Superior temporal gyrus (tissue), 1 donor: ENCODE measurements at regions not wholly inside any gene's neighbourhood (a gene's known extent, or its start where the extent isn't known, plus 50 kb on each side); places are given as distances from the start of the nearest gene placed in this dataset.
A peak's percentile ranks its signal among the peaks of the same experiment; 100 is the strongest.
"Not testable (repeated sequence)": the region's sequence is repeated elsewhere in the genome, so short reads cannot be mapped to it uniquely, and the experiment has no call there.

ENCODE experiments used
- DNase-seq: peaks from one replicate; pipeline ENCODE4 v3.0.0-alpha.2; 2016; ENCODE audit errors: extremely low spot score

DNA sequence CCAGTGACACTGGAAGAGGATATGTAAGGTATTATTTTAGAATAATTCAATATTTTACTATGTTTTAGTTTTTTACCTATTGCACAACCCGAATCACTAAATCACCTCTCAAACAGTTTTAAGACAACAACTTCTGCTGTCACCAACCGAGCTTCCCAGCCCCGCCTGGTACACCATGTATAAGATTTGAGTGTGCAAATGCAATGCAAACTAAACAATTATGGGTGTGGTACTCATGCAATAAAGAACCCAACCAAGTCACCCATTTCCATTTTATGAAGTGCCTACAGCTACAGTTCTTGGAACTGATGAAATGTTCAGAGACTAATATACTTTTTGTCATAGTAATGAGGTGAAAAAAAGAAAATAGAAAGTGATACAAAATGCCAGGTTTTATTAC, 256.2 kb downstream of the TAFA4 start:
- no peak for DNase-seq

DNA sequence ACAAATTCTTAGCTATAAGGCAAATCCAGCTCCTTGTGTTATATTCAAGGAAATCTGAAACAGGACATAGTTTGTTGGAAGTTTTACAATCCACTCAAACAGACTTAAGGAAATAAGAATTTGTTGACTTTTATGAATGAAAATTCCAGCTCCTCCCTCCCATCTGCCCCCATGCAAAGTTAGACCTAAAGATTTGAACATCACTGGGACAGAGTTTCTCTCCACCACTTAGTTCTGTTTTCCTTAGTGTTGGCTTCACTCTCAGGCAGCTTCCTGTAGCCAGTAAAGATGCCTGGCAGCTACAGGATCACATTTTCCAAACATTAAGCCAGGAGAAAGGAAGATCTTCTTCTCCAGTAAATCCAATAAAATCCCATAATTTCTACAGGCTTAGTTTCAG, 265.0 kb downstream of the TAFA4 start:
- DNase-seq, result no peak

DNA sequence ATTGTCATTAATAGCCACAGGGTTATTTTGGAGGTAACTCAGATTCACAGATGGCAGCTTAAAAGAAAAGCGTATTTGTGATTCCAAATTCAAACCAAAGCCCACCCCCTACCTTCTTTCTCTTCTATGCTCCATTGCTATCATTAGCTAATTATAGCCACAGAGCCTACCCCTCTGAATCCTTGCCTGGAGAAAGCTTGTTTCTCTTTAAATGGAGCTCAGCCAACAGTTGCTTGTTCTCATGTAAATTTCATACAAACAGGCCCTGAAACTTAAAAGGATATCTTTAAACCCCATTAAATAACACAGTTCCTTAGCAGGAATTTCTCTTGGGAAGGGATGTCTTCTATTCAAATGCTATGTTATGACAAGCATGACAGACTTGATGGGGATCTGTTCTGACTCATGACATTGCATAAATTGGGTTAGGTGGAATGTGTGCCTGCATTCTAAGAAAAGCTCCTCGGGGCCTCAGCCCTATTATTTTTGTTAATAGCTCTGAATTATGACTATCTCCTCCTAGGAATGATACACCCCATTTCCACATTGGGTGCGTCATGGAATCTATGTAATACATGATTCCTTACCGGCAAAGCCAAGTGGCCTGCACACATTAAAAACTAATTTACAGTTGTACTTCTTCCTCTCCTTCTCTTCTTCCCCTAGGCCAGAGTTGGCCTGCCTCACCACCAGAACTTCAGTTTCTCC, 265.8 kb downstream of the TAFA4 start:
- no peak for DNase-seq

DNA sequence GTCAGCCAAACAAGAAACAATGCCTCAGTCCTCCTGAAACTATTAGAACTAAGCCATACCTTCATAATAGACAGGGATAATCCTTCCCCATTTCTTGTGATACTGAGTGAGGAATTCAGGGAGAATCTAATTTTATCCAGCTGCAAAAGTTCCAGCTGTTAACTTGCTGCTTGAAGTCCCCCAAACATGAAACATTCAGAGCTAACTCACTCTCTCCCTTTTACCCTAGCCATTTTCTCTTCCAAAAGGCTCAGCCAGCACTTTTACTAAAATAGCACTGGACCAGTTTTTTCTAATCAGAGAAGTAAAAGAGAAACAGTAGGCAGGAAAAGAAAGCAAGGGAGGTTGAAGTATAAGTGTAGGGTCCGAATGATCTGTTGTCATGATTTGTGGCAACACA, 268.1 kb downstream of the TAFA4 start:
- DNase-seq, result peak; percentile 18

DNA sequence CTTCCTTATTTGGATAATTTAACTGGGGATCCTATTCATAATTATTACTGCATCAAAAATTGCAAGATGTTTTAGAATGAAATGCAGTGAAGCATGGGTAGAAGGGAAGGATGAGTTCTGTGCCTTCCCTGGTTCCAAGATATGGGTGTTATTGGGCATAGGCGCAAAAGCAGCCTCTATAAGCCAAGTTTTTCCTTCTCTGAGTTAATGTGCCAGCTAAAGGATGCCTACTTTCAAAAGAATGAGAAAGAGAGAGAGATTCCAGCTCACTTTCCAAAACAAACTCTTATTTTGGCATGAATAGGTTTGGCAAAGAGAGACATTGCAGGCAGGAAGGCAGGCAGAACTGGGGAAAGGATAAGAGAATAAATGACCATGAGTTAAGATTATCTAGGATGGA, 270.2 kb downstream of the TAFA4 start:
- DNase-seq, result peak; percentile 18

DNA sequence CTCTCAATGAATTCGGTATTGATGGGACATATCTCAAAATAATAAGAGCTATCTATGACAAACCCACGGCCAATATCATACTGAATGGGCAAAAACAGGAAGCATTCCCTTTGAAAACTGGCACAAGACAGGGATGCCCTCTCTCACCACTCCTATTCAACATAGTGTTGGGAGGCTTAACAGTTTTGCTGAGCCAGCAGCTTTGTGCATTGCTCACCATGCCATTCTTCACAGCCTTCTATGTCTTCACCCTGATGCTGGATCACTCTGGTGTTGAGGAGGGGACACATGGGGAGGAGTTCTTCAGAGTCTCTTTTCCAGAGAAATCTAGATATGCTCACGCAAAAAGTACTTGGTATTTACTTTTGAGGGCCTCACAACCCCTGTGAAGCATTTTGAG, 281.7 kb downstream of the TAFA4 start:
- DNase-seq, result not testable (repeated sequence)

DNA sequence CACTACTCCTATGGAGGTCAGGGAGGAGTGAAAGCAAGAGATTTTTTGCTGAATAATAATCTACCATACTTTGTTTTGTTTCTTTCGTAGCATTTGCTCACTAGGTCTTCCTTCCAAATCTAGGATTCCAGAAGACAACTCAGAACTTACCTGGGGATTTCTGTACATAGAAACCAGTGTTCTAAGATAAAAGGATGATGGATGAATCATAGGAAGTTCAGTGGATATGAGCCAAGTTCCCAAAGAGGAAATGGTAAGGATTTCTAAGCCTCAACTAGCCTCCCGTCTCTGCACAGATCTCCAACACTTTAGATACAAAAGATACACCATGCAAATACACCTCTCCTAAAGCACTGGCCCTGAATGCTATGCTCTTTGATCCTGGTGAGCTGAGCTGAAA, 283.9 kb downstream of the TAFA4 start:
- no peak for DNase-seq

DNA sequence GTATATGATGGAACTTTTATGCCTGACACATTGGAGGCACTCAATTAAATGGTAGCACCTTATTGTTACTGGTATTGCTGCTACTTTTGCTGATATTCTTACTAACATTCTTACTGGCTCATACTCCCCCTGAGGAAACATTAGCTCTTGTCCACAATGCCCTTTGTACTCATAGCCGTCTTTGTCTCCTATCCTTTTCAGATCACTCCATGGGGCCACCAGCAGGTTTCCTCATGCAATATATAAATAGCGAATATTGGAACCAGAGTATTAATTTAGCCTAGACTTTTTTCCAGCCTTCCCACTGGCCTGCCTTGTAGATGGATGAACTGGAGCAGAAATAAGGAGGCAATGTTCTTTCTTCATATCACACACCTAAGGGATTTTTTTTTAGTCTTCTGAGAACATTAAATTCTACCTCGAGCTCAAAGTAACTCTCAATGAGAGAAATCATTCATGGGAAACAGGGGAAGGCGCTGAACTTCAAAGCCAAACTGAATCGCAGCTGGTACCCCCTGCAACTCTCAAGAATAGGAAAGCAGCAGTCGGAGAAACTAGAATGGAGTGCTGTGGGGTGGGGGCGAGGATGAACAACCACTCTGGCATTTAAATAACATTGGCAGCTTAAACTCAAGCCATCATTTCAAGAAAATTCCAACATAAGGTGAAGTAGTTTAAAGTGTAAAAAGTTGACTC, 300.3 kb downstream of the TAFA4 start:
- no peak for DNase-seq

DNA sequence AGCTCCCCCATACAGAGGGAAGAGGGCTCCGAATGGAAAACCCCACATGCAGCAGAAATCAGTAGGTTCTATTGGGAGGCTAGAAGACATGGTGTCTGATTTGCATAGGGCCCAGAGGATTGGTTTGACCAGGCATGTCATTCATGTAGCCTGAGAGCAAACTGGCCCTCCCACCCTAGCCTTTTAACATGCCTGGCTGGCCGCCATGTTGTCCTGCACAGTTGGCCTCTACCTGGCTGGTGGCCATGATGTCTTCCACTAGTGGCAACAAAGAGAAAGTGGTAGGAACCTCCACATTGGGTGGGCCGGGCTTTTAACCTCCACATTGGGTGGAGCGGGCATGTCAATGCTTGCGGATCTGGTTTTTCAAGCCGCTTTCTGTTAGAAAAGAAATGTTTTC, 312.1 kb downstream of the TAFA4 start:
- DNase-seq, result no peak

DNA sequence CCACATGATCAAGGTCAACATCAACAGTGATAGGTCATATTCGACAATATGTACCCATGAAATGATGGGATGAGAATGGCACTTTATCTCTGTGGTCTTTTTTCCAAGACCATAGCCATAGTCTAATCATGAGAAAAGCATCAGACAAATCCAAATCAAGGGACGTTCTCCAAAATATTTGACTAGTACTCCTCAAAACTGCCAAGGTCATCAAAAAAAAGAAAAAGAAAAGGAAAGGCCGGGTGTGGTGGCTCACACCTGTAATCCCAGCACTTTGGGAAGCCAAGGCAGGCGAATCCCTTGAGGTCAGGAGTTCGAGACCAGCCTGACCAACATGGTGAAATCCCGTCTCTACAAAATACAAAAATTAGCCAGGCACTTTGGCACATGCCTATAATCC, 318.3 kb downstream of the TAFA4 start:
- DNase-seq, result no peak

DNA sequence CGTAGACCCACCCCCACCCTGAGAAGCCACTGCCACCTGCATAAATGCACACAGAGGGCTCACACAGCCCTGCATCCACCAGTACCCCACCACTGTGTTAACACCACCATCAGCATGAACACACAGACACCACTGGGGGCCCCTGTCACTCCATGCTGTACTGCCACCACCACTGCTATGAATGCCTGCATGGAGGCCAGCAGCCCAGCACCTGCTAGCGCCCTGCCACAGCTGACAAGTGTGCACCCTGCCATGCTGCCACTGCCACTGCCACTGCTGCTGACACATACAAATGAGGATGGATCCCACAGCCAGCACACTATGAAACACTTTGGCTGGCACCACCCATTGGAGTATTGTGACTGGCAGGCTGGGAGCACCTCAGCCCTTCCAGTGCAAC, 361.0 kb downstream of the TAFA4 start:
- DNase-seq, result no peak

DNA sequence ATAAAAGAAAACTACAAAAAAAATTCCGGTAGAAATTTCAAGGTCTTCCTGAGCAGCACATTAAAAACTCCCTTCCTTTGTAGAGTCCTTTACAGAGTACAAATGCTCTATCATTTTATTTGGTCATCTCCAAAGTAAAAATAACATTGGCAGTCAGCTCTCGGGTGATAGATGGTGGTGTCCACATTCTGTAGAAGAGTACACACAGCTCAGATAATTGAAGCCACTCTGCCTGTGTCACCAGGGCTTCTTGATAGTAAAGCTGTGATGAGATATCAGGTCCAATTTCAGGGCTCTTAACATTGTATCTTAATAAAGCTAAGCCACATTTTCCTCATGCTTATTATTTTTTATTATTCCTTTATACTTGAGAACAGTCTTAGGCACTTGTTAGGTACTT, 371.6 kb downstream of the TAFA4 start:
- no peak for DNase-seq

DNA sequence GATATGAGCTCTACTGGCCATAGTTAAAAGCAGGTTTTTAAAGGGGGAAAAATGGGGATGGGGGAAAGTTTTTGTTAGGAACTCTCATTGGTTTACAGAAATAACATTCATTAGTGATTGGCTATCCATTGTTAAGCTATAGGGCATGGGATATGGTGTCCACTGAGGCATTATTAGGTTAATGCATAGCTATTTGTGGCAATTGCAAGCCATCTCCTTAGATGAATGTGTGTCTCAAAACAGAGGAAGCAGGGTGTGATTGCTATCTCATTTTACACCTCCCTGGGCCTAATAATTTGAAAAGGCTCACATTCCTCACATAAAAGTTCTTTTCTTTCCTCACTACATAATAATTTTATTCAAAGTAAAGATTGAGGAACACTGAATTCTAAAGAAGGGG, 396.6 kb downstream of the TAFA4 start:
- no peak for DNase-seq

DNA sequence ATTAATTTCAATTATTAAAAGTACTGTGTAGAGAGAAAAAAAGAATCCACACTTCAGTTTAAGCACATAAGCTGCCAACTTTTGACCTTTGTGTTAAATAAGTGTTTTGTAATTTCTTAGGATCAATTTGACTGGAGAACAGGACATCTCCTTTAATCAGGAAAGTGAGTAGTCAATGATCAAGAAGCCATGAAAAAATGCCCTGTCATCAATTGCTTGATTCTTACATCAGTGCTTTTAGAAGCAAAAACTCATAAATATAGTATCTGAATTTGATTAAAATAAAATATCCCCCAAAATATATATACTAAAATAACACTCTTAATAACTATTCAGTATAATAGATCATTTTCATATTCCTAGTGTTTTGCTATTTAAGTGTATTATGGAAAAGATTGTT, 409.0 kb downstream of the TAFA4 start:
- no peak for DNase-seq

DNA sequence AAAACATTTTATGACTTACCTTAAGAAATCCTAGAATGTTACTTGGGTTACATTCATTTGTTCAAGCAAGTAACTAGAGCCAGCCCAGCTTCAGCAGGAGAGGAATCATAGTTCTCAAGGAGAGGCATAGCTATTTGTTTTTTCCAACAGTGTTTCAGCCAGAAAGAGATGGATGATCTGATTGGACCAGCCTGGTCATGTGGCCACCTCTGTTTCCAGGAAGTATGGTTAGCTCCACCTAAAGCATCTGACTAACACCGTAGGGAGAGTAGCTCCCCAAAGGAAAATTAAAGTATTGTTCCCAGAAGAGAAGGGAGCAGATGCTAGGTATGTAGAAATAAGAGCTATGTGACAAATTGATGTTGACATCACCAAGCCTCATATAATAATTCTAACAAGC, 417.1 kb downstream of the TAFA4 start:
- no peak for DNase-seq

DNA sequence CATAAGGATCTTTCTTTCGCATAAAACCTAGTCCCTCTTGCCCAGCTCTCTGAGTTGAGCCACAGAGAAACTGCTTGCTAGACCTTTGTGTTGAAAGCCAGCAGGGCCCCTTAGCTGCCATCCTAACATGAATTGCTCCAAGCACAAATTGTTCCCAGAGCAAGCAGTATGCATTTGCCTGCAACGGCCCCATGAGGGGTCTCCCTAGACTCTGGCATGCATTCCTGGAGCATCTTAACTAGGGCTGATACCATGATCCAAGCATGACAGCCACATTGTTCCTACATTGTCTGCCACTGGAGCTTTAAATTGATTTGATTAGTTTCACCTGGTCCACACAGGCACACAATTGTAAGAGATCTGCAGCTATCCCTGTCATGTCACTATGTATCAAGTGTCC, 428.1 kb downstream of the TAFA4 start:
- DNase-seq, result no peak

DNA sequence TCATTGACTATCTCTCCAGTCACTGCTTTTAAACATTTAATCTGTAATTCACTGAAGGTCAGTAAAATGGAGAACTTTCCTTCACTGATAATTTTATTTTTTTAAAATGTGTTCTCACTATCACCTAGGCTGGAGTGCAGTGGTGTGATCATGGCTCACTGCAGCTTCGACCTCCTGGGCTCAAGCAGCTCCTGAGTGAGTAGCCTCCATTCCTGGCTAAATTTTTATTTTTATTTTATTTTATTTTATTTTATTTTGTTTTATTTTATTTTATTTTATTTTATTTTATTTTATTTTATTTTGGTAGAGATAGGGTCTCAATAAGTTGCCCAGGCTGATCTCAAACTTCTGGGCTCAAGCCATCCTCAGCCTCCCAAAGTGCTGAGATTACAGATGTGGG, 446.5 kb downstream of the TAFA4 start:
- DNase-seq, result not testable (repeated sequence)

DNA sequence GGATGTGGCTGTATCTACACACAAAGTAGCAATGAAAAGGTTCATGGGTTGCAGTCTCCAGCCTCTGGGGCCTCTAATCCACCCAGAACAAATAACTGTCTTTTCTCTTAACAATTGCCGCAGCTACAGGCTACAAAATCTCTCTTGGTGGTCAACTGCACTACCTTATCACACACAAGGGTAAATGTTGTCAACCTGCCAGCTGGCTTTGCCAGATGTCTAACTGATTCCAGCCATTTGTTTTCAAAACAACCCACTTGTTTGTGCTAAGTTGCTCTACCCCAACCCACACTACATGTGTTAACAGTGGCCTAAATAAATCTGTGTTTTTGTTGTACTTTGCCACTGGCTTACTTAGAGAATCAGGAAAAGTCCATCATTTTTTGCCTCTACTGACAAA, 447.3 kb downstream of the TAFA4 start:
- DNase-seq, result no peak

DNA sequence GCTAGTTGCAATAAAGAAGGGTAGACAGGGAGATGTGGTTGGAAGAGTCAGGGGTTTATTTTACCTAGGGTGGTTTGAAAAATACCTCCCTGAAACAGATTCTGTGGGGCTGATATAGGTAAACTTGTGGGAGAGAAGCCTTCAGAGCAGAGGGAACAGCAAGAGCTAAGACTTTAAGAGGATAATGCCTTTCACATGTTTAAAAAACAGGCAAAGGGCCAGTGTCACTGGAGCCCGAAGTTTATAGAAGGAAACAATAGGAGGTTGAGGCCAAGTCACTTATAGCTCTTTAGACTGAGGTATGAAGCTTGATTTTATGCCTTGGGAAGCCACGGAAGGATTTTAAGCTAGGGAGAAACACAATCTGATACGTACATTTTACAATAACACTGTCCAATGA, 448.7 kb downstream of the TAFA4 start:
- no peak for DNase-seq

DNA sequence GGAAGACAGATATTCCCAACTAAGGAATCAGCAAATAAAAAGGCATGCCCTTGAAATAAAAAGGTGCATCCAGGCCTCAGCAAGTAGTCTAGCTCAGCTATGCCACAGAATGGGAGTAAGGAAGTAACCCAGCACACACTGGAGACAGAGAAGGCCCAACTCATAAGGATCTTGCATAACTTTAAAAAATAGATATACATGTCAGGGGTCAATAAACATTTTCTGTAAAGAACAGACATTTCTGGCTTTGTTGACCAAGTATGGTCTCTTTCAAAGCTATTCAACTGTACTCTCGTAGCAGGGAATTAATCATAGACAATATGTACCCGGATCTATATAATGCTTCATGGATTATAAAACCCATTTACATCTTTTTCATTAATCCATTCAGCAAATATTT, 449.3 kb downstream of the TAFA4 start:
- DNase-seq, result no peak

DNA sequence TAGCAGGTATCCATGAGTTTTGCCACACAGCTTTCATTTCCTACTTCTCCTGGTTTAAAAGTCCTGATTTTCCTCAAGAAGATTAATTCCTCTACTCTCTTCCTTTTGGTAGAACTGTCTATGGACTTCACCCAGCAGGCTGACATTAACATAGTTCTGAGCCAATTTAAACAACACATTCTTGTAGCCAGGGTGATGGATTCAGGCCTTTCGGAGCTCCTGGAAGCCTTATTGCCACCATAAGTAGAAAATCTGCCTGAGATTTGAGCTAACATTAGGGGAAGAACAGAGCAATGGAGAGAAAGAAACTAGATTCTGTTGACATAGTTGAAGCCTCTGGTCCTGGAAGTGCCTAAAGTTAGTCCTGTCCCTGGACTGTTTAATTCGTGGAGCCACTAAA, 449.8 kb downstream of the TAFA4 start:
- no peak for DNase-seq

DNA sequence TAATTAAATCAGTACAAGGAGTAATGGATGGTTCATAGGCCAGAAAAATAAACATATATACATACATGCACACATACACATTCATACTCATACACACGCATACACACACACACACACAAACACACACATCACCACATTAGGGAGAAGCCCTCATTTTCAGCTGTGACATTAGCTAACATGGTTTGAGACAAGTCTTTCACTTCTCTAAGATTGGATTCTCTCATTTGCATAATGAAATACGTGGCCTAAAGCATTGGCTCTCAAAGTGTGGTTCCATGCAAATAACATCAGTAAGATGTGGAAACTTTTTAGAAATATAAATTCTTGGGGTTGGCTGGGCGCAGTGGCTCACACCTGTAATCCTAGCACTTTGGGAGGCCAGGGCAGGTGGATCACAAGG, 452.6 kb downstream of the TAFA4 start:
- no peak for DNase-seq

DNA sequence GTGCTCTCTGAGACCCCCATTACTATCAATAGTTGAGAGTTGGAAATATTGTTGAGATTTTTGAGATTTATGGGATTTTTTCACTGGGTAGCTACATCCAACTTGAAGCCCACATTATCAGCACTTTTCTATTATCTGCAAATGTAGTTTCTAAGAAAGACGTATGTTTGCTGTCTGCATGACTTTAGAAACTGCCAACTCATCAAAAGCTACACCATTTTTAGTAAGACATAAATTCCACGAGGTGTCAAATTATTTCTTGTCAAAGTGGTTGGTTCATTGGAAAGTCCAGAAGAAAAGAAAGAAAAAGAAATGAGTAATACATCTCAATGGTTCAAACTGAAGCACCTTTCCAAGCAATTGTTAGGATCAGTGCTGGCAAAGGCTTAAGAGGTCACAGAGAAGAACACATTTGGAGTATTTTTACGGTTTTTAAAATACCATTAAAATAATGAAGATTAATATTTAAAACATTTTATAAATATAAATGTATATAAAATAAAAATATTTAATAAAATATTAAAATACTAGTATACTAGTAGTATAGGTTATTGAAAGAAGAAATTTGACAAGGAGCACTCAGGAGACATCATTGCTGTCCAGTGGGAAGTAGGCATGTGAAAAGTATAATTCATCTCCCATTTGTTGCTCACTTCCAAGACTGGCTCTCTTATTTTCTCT, 463.5 kb downstream of the TAFA4 start:
- DNase-seq, result no peak
